ENCODE measurements at regions not wholly inside any gene's neighbourhood (a gene's known extent, or its start where the extent isn't known, plus 50 kb on each side); places are given as distances from the start of the nearest gene placed in this dataset.

- Histone ChIP-seq H3K36me3 (ENCODE audit: control insufficient read depth, low read length) (no peaks in the 10 kb centered on the region), H3K4me2 (ENCODE audit: low read length) (no peak overlapping the region), H3K9me2 (replicated peaks; ENCODE audit: control insufficient read depth, low read length) (no peaks in the 10 kb centered on the region), H3K4me3 (ENCODE audit: low read length) (no peak overlapping the region), H3K27me3 (ENCODE audit: control insufficient read depth, low read length) (no peaks in the 10 kb centered on the region), H4K20me1 (ENCODE audit: control insufficient read depth, insufficient read depth, low read depth, low read length) (no peaks in the 10 kb centered on the region), H3K4me1 (ENCODE audit: control insufficient read depth, low read length) (no peaks in the 10 kb centered on the region), H3F3A (ENCODE audit: control insufficient read depth, insufficient read depth) (no peaks in the 10 kb centered on the region), H3K9me3 (ENCODE audit: control insufficient read depth, insufficient read depth, low read length) (no peaks in the 10 kb centered on the region), H3K79me2 (ENCODE audit: control insufficient read depth, low read length) (no peaks in the 10 kb centered on the region), H3K27ac (ENCODE audit: low read depth, low read length) (no peak overlapping the region)
- TF ChIP-seq EZH2phosphoT487 (IDR thresholded peaks at IDR 0.05; ENCODE audit: borderline replicate concordance, low read length): no peak
- TF ChIP-seq, protein P1, sequence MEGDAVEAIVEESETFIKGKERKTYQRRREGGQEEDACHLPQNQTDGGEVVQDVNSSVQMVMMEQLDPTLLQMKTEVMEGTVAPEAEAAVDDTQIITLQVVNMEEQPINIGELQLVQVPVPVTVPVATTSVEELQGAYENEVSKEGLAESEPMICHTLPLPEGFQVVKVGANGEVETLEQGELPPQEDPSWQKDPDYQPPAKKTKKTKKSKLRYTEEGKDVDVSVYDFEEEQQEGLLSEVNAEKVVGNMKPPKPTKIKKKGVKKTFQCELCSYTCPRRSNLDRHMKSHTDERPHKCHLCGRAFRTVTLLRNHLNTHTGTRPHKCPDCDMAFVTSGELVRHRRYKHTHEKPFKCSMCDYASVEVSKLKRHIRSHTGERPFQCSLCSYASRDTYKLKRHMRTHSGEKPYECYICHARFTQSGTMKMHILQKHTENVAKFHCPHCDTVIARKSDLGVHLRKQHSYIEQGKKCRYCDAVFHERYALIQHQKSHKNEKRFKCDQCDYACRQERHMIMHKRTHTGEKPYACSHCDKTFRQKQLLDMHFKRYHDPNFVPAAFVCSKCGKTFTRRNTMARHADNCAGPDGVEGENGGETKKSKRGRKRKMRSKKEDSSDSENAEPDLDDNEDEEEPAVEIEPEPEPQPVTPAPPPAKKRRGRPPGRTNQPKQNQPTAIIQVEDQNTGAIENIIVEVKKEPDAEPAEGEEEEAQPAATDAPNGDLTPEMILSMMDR (IDR thresholded peaks at IDR 0.05; ENCODE audit: low read depth, low read length, poor library complexity, severe bottlenecking): no peak
Measured at GRCh38 chr14:43981135-43981768, 525.8 kb downstream of the FSCB start.

- Histone ChIP-seq H3K9me3 (ENCODE audit: control insufficient read depth, insufficient read depth, low read length) (no peaks in the 10 kb centered on the region), H3K4me1 (ENCODE audit: control insufficient read depth, low read length) (no peaks in the 10 kb centered on the region), H3K9me2 (replicated peaks; ENCODE audit: control insufficient read depth, low read length) (no peaks in the 10 kb centered on the region), H4K20me1 (ENCODE audit: control insufficient read depth, insufficient read depth, low read depth, low read length) (no peaks in the 10 kb centered on the region), H3K27ac (ENCODE audit: low read depth, low read length) (no peak overlapping the region), H3K4me2 (ENCODE audit: low read length) (no peak overlapping the region), H3K79me2 (ENCODE audit: control insufficient read depth, low read length) (no peaks in the 10 kb centered on the region), H3K36me3 (ENCODE audit: control insufficient read depth, low read length) (no peaks in the 10 kb centered on the region), H3F3A (ENCODE audit: control insufficient read depth, insufficient read depth) (no peaks in the 10 kb centered on the region), H3K27me3 (ENCODE audit: control insufficient read depth, low read length) (no peaks in the 10 kb centered on the region), H3K4me3 (ENCODE audit: low read length) (no peak overlapping the region)
- TF ChIP-seq EZH2phosphoT487 (IDR thresholded peaks at IDR 0.05; ENCODE audit: borderline replicate concordance, low read length): no peak
- TF ChIP-seq, protein P1 (IDR thresholded peaks at IDR 0.05; ENCODE audit: low read depth, low read length, poor library complexity, severe bottlenecking): no peak
Measured at GRCh38 chr14:43956741-43957140, 550.3 kb downstream of the FSCB start.

DNA sequence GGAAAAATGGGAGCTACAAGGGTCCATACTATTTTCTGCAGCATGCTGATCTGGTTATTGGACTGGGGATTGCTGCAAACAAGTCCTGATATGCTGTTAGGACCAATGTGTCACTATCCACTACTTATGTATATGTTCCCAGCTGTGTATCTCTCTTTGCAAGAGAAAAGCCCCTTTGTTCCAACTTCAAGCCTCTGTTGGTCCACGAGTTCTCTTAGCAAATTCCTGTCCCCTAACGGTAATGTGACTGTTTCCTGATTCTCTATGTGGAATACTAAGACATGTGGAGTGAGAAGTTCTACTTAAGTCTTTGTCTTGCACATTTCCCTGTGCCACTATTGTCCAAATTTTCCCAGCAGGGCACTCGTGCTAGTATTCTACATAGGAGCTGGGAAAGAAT, 557.7 kb downstream of the FSCB start:
- no peak overlapping the region for H3K4me2 ChIP-seq (ENCODE audit: low read length)

More for the DNA sequence above, 557.7 kb downstream of the FSCB start:
- H3K9me3 ChIP-seq (ENCODE audit: control insufficient read depth, insufficient read depth, low read length): no peaks in the 10 kb centered on the region
- H3K27ac ChIP-seq (ENCODE audit: low read depth, low read length): no peak overlapping the region
- H3K4me1 ChIP-seq (ENCODE audit: control insufficient read depth, low read length): no peaks in the 10 kb centered on the region
- H4K20me1 ChIP-seq (ENCODE audit: control insufficient read depth, insufficient read depth, low read depth, low read length): no peaks in the 10 kb centered on the region
- no peaks in the 10 kb centered on the region for H3K27me3 ChIP-seq (ENCODE audit: control insufficient read depth, low read length)
- no peaks in the 10 kb centered on the region for H3K79me2 ChIP-seq (ENCODE audit: control insufficient read depth, low read length)
- H3K9me2 ChIP-seq (replicated peaks; ENCODE audit: control insufficient read depth, low read length): no peaks in the 10 kb centered on the region
- no peak overlapping the region for H3K4me3 ChIP-seq (ENCODE audit: low read length)
- TF ChIP-seq EZH2phosphoT487 (IDR thresholded peaks at IDR 0.05; ENCODE audit: borderline replicate concordance, low read length): no peak
- TF ChIP-seq, protein P1 (IDR thresholded peaks at IDR 0.05; ENCODE audit: low read depth, low read length, poor library complexity, severe bottlenecking): no peak
- H3F3A ChIP-seq (ENCODE audit: control insufficient read depth, insufficient read depth): no peaks in the 10 kb centered on the region
- no peaks in the 10 kb centered on the region for H3K36me3 ChIP-seq (ENCODE audit: control insufficient read depth, low read length)
